Spleen (tissue), 11 donors: ENCODE measurements at regions not wholly inside any gene's neighbourhood (a gene's known extent, or its start where the extent isn't known, plus 50 kb on each side); places are given as distances from the start of the nearest gene placed in this dataset.

Source experiments
- DNase-seq: peaks from one replicate; pipeline ENCODE4 v3.0.0-alpha.2; 2020
- H3K27ac ChIP-seq, 8 donors: fragments of 200-600 bp; sonication (generic) in 7 of 8; 1 replicate in 4 of 8; 2 replicates in 4 of 8; pipeline versions ENCODE4 v1.5.0 to v1.8.0; 2016 to 2021; ENCODE audit warnings: inconsistent platforms in 4 of 8, mild to moderate bottlenecking in 4 of 8, moderate library complexity in 1 of 8
- H3K27me3 ChIP-seq, 7 donors: fragments of 200-600 bp; sonication (generic) in 6 of 7; replicated peaks in 1 of 7; 1 replicate in 4 of 7; 2 replicates in 3 of 7; pipeline versions ENCODE4 v1.5.0 to v1.8.0; 2016 to 2021; ENCODE audit warnings: inconsistent platforms in 3 of 7, mild to moderate bottlenecking in 1 of 7
- H3K36me3 ChIP-seq, 6 donors: fragments of 200-600 bp; sonication (generic) in 5 of 6; 1 replicate in 4 of 6; 2 replicates in 2 of 6; pipeline versions ENCODE4 v1.5.0 to v1.8.0; 2016 to 2021; ENCODE audit warnings: inconsistent platforms in 2 of 6
- H3K4me1 ChIP-seq, 6 donors: fragments of 200-600 bp; sonication (generic) in 5 of 6; 1 replicate in 3 of 6; 2 replicates in 3 of 6; pipeline versions ENCODE4 v1.5.0 to v1.8.0; 2016 to 2021; ENCODE audit warnings: inconsistent platforms in 3 of 6
- H3K4me3 ChIP-seq, 8 donors: fragments of 200-600 bp; sonication (generic) in 7 of 8; 1 replicate in 4 of 8; 2 replicates in 4 of 8; pipeline versions ENCODE4 v1.5.0 to v1.8.0; 2016 to 2021; ENCODE audit warnings: inconsistent platforms in 4 of 8, mild to moderate bottlenecking in 4 of 8, moderate library complexity in 2 of 8
- H3K9me3 ChIP-seq, 8 donors: fragments of 200-600 bp; sonication (generic) in 7 of 8; 1 replicate in 4 of 8; 2 replicates in 4 of 8; pipeline versions ENCODE4 v1.5.0 to v1.8.0; 2016 to 2021; ENCODE audit warnings: inconsistent platforms in 4 of 8
- POLR2A ChIP-seq, 3 donors: fragments of 450-650 bp; IDR thresholded peaks; one replicate each; pipeline ENCODE4 v1.5.1; 2017; ENCODE audit warnings: antibody characterized with exemption in 3 of 3, mild to moderate bottlenecking in 1 of 3
- POLR2AphosphoS5 ChIP-seq, 3 donors: sonication (generic); formaldehyde crosslinking; IDR thresholded peaks; one replicate each; pipeline ENCODE4 v1.5.1; 2017; ENCODE audit warnings: antibody characterized with exemption in 3 of 3
- WGBS, 5 donors: extraction: QIAGEN DNeasy Blood & Tissue Kit in 3 of 5; methylation state at CpG; one replicate each; pipeline versions ENCODE4 v1.1.5 to v1.1.7; 2013 to 2018; 5-methylcytosine and 5-hydroxymethylcytosine counted together
- intact Hi-C: fragments of 100-400 bp; cut with DNase I; formaldehyde crosslinking; loops from one replicate; pipeline ENCODE4 v1.15.0; 2023; ENCODE audit warnings: low total_unique reads
- TF ChIP-seq, protein P1 (sequence below), 11 experiments: fragments of 200-600 bp in 7 of 11; fragments of 450-650 bp in 4 of 11; sonication (generic) in 4 of 11; IDR thresholded peaks in 8 of 11; conservative IDR thresholded peaks in 3 of 11; 1 replicate in 7 of 11; 2 replicates in 4 of 11; pipeline versions ENCODE4 v1.4.0 to v1.8.0; 2016 to 2021; ENCODE audit warnings: antibody characterized with exemption in 11 of 11, inconsistent platforms in 4 of 11, mild to moderate bottlenecking in 1 of 11
- donor health status: healthy with polysubstance abuse.
- donor health status: DM: no; HTN: no; CAD: no; lungs with moderate emphysema.
- donor health status: DM: no; HTN: no; CAD: no.
- donor health status: Bipolar disorder and iron deficiency.
- donor health status: healthy.
- donor health status: DM: no; HTN: no; CAD: no.
- donor health status: DM: yes; HTN: yes; CAD: no.

DNA sequence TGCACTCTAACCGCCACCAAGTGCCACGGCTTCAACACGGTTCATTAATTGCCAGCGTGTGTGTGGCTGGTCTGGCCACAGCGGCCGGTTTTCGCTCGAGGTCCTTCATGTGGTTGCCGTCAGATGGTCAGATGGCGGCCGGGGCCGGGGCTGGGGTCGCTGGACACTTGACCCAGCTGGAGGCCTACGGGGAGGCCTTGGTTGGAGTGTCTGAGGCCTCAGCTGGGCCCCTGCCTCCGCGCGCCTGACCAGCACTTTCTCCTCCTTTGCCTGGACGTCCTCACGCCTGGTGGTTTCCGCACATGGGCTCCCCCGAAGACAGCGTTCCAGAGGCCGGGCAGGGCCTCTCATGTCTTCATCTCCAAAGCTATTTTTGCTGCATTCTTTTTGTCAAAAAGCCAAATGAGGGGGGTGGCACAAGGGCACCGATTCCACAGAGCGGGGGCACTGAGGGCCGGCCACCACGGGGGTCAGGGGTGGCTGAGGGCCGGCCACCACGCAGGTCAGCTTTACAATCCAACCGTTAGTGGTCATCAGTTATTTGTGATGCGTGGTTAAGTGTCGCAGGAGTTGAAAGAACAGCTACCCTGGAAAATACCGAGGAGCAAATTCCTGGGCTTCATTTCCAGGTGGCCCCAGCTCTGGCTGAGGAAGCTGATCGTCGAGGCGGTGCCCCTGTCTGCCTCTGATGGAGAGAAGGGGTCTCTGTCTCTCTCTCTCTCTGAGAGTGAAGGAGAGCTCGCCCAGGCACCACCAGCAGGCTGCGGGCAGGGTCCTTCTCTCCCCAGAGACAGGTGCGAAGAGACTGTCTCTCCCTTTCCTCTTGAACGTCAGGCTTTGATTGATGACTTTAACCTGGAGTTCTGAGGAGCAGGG lies 50.5 kb upstream of the FRMD1 start:
- Histone ChIP-seq H3K36me3 (no peaks in the 10 kb centered on the region), H3K4me3 (no peak overlapping the region), H3K9me3 (no peaks in the 10 kb centered on the region), H3K27me3 (peaks cover 0 to 45% (median 0%) of the 10 kb centered on the region in 7 donors), H3K4me1 (peaks cover 0 to 20% (median 9%) of the 10 kb centered on the region in 6 donors), H3K27ac (no peak overlapping the region)
- TF ChIP-seq POLR2A (IDR thresholded peaks at IDR 0.05) = no peak
- TF ChIP-seq, protein P1, sequence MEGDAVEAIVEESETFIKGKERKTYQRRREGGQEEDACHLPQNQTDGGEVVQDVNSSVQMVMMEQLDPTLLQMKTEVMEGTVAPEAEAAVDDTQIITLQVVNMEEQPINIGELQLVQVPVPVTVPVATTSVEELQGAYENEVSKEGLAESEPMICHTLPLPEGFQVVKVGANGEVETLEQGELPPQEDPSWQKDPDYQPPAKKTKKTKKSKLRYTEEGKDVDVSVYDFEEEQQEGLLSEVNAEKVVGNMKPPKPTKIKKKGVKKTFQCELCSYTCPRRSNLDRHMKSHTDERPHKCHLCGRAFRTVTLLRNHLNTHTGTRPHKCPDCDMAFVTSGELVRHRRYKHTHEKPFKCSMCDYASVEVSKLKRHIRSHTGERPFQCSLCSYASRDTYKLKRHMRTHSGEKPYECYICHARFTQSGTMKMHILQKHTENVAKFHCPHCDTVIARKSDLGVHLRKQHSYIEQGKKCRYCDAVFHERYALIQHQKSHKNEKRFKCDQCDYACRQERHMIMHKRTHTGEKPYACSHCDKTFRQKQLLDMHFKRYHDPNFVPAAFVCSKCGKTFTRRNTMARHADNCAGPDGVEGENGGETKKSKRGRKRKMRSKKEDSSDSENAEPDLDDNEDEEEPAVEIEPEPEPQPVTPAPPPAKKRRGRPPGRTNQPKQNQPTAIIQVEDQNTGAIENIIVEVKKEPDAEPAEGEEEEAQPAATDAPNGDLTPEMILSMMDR (IDR thresholded peaks at IDR 0.05 in 8 of 11, conservative IDR thresholded peaks at IDR 0.05 in 3 of 11) = no peak
- TF ChIP-seq POLR2AphosphoS5 (IDR thresholded peaks at IDR 0.05) = no peak
- 85 to 93% (median 88%) methylated on average over 37 to 40 of the region's 40 CpGs for WGBS, 5 donors
- intact Hi-C loops = no loop called here
- DNase-seq = no peak

DNA sequence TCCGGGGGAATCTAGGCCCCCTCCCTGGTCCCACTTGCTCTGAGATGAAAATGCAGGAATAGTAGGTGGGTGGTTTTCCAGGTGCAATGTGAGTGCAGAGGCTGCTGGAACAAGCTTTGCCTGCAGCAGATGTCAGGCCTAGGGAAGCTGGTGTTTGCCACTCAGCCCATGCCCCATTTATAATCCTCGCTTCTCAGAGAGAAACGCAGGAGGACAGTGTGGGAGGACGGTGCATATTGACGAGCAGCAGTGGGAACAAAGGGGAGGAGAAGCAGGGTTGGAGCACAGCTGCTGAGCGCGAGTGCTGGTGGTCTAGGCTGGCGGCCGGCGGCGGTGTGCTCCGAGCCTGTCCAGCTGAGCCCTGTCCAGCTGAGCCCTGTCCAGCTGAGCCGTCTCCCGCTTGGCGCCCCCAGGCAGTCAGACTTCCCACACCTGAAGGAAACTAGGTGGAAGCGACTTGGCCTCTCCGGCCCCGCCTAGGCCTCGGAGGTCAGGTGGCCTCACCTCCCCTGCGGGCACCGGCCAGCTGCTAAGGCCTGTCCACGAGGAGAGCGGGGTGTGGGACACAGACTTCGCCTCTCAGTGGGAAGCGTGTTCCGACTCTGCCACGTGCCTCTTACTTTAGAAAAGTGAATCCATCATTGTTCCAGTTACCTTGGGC lies 49.7 kb upstream of the FRMD1 start:
- intact Hi-C loops = no loop called here
- Histone ChIP-seq H3K4me3 (no peak overlapping the region), H3K27me3 (peaks cover 0 to 37% (median 0%) of the 10 kb centered on the region in 7 donors), H3K27ac (no peak overlapping the region), H3K9me3 (no peaks in the 10 kb centered on the region), H3K4me1 (peaks cover 0 to 20% (median 9%) of the 10 kb centered on the region in 6 donors), H3K36me3 (no peaks in the 10 kb centered on the region)
- WGBS, 5 donors = 87 to 96% (median 93%) methylated on average over 27 of the region's 27 CpGs
- no peak for DNase-seq
- no peak for TF ChIP-seq POLR2AphosphoS5 (IDR thresholded peaks at IDR 0.05)
- TF ChIP-seq POLR2A (IDR thresholded peaks at IDR 0.05) = no peak
- TF ChIP-seq, protein P1 (IDR thresholded peaks at IDR 0.05 in 8 of 11, conservative IDR thresholded peaks at IDR 0.05 in 3 of 11) = no peak
